ENCODE measurements at regions not wholly inside any gene's neighbourhood (a gene's known extent, or its start where the extent isn't known, plus 50 kb on each side); places are given as distances from the start of the nearest gene placed in this dataset.

DNA sequence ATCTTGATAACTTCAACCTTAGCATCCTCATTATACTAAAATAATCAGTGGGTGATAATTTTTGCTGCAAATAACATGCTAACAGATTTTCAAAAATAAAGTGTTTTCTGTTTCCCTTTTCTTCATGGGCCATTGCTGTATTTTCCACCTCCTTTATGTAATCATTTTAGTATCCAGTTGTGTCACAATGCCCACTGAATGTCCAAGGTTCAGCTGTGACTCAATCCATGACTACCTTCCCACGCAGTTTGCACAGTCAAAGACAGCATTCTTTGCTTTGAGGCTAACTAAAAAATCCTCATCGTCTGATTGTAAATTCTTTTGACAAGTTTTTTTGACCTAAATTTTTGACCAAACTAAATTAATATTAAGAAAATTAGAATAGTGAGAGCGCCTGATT lies 474.1 kb downstream of the FLRT2 start:
- TF ChIP-seq, protein P1, sequence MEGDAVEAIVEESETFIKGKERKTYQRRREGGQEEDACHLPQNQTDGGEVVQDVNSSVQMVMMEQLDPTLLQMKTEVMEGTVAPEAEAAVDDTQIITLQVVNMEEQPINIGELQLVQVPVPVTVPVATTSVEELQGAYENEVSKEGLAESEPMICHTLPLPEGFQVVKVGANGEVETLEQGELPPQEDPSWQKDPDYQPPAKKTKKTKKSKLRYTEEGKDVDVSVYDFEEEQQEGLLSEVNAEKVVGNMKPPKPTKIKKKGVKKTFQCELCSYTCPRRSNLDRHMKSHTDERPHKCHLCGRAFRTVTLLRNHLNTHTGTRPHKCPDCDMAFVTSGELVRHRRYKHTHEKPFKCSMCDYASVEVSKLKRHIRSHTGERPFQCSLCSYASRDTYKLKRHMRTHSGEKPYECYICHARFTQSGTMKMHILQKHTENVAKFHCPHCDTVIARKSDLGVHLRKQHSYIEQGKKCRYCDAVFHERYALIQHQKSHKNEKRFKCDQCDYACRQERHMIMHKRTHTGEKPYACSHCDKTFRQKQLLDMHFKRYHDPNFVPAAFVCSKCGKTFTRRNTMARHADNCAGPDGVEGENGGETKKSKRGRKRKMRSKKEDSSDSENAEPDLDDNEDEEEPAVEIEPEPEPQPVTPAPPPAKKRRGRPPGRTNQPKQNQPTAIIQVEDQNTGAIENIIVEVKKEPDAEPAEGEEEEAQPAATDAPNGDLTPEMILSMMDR (conservative IDR thresholded peaks at IDR 0.05): no peak
- TF ChIP-seq ZFX (IDR thresholded peaks at IDR 0.05): no peak

Data from C4-2B (cell line).